PFSK-1 (cell line): ENCODE measurements at regions not wholly inside any gene's neighbourhood (a gene's known extent, or its start where the extent isn't known, plus 50 kb on each side); places are given as distances from the start of the nearest gene placed in this dataset.

Experiments
- FOXP2 ChIP-seq: optimal IDR thresholded peaks from 2 replicates; pipeline ENCODE3; 2011; ENCODE audit warnings: borderline replicate concordance, control low read depth, inconsistent platforms; ENCODE audit not compliant: insufficient read depth; ENCODE audit errors: extremely low read length, extremely low read depth
- POLR2AphosphoS5 ChIP-seq: IDR thresholded peaks from 2 replicates; pipeline ENCODE4 v1.6.1; 2012; ENCODE audit warnings: low read depth, mild to moderate bottlenecking, control low read depth, low read length, moderate library complexity
- SIN3A ChIP-seq: IDR thresholded peaks from 2 replicates; pipeline ENCODE4 v1.6.1; 2012; ENCODE audit warnings: mild to moderate bottlenecking, low read length, moderate library complexity, borderline replicate concordance; ENCODE audit not compliant: insufficient read depth
- TAF1 ChIP-seq: IDR thresholded peaks from 2 replicates; pipeline ENCODE4 v1.6.1; 2012; ENCODE audit warnings: low read length, control low read depth, borderline replicate concordance; ENCODE audit not compliant: insufficient read depth
- TF ChIP-seq, protein P1 (sequence below), 2 experiments: IDR thresholded peaks; 2 replicates each; pipeline versions ENCODE4 v1.6.1 to v1.8.0; 2011 to 2012; ENCODE audit warnings: low read depth in 2 of 2, low read length in 2 of 2, control low read depth in 1 of 2, inconsistent platforms in 1 of 2, mild to moderate bottlenecking in 1 of 2, moderate library complexity in 1 of 2; ENCODE audit not compliant: insufficient read depth in 1 of 2

DNA sequence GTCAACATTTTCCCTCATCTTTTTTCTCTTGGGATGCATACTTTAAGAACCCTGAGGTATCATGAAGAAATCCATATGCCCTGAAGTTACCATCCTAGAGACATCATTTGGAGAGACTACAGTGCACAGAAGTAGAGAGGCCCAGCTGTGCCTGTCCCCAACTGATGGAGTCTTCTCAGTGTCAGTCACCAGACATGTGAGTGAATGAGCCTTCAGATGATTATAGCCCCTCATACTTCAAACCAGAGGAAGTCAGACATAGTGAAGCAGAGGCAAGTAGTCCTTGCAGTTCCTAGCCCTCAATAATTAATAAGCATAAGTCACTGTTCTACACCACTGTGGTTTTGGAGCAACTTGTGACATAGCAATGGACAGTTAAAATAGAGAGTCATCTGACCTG, 194.4 kb upstream of the ITGA4 start:
- TF ChIP-seq, protein P1, sequence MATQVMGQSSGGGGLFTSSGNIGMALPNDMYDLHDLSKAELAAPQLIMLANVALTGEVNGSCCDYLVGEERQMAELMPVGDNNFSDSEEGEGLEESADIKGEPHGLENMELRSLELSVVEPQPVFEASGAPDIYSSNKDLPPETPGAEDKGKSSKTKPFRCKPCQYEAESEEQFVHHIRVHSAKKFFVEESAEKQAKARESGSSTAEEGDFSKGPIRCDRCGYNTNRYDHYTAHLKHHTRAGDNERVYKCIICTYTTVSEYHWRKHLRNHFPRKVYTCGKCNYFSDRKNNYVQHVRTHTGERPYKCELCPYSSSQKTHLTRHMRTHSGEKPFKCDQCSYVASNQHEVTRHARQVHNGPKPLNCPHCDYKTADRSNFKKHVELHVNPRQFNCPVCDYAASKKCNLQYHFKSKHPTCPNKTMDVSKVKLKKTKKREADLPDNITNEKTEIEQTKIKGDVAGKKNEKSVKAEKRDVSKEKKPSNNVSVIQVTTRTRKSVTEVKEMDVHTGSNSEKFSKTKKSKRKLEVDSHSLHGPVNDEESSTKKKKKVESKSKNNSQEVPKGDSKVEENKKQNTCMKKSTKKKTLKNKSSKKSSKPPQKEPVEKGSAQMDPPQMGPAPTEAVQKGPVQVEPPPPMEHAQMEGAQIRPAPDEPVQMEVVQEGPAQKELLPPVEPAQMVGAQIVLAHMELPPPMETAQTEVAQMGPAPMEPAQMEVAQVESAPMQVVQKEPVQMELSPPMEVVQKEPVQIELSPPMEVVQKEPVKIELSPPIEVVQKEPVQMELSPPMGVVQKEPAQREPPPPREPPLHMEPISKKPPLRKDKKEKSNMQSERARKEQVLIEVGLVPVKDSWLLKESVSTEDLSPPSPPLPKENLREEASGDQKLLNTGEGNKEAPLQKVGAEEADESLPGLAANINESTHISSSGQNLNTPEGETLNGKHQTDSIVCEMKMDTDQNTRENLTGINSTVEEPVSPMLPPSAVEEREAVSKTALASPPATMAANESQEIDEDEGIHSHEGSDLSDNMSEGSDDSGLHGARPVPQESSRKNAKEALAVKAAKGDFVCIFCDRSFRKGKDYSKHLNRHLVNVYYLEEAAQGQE (IDR thresholded peaks at IDR 0.05; ENCODE audit: insufficient read depth in 1 of 2, low read depth in 2 of 2, low read length in 2 of 2), result no peak
- no peak for TF ChIP-seq POLR2AphosphoS5
- no peak for TF ChIP-seq TAF1
- TF ChIP-seq SIN3A, result no peak
- TF ChIP-seq FOXP2, result no peak

DNA sequence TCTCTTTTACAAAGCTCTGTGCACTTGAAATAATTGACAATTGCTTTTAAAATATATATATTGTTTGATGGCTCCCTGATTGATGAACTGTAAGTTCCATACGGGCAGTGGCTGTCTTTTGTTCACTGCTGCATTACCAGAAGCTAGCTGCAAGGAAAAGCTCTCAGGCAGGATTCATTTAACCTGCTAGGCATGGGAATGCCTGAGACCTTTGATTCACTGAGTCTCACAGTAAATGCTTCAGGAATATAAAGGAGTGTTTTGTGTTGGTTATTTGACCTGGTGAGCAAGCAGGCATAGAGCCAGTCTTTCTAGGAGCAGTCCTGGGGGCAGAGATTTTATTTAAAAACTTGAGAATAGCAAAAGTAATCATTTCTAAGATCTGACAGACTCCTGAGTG, 193.2 kb upstream of the ITGA4 start:
- TF ChIP-seq POLR2AphosphoS5 (no peak), TAF1 (no peak), FOXP2 (no peak), SIN3A (no peak)
- TF ChIP-seq, protein P1 (IDR thresholded peaks at IDR 0.05; ENCODE audit: insufficient read depth in 1 of 2, low read depth in 2 of 2, low read length in 2 of 2), result no peak

DNA sequence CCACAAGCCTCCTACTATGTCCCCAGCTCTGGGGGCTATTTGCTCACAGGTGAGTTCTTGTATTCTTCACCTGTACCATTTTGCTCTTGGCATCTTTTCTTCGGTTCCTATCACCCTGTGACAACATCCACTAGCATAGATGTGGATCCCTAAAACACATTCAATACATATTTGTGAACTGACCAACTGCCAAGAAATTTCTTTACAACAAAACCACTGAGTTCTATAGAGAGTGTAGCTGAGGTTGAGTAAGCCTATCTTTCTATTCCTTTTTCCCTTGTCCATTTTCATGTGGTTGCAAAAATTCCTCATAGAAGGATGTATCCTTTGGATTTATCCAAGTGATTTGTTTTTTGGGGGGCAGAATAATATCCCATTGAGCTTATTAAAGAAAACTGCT, 192.7 kb upstream of the ITGA4 start:
- TF ChIP-seq FOXP2, result no peak
- no peak for TF ChIP-seq SIN3A
- TF ChIP-seq TAF1, result no peak
- TF ChIP-seq, protein P1 (IDR thresholded peaks at IDR 0.05; ENCODE audit: insufficient read depth in 1 of 2, low read depth in 2 of 2, low read length in 2 of 2), result no peak
- TF ChIP-seq POLR2AphosphoS5, result no peak

DNA sequence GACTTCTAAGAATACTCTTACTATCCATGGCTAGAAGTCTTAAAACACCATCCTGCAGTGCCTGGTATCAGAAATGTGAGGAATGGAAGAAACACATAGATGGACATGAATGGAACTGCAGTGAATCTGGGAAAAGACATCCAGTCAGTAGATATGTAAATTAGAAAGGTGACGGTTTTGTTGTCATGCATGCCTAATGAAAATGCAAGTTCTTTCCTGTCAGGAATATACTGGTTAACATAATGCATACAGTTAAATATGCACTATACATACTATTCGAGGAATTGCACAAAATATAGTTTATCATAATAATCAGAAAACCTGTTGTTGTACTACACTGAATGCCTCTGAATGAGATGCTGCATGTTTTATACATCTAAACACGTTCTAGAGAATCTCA, 190.6 kb upstream of the ITGA4 start:
- TF ChIP-seq TAF1, result no peak
- TF ChIP-seq, protein P1 (IDR thresholded peaks at IDR 0.05; ENCODE audit: insufficient read depth in 1 of 2, low read depth in 2 of 2, low read length in 2 of 2), result no peak
- no peak for TF ChIP-seq FOXP2
- TF ChIP-seq SIN3A, result no peak
- TF ChIP-seq POLR2AphosphoS5, result no peak

DNA sequence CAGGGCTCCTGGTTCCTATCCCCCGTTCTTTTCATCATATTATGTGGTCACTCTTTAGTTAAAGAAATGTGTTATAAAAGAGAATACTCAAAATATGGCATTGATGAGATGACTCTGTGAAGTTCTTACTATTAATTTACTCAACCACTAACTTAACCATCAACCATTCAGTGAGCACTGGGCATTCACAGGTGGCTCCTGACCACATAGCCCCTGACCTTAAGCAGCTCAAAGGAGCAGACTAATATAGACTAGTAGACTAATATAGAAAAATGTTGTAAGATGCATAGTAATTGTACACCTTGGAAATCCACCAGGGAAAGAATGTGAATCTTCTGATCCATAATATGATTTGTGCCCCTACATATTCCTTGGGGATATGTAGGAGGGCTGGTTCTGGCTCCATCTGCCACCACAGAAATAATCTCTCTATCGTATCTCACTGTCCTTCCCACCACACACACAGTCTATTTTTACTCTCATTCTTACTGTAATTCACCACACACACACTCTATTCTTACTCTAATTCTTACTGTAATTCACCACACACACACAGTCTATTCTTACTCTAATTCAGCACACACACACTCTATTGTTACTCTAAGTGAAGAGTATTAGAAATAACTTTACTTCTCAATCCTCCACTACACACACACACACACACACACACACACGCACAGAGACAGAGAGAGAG, 188.9 kb upstream of the ITGA4 start:
- TF ChIP-seq SIN3A (no peak), POLR2AphosphoS5 (no peak), FOXP2 (no peak), TAF1 (no peak)
- TF ChIP-seq, protein P1 (IDR thresholded peaks at IDR 0.05; ENCODE audit: insufficient read depth in 1 of 2, low read depth in 2 of 2, low read length in 2 of 2), result no peak
